A549 (cell line): ENCODE measurements at regions not wholly inside any gene's neighbourhood (a gene's known extent, or its start where the extent isn't known, plus 50 kb on each side); places are given as distances from the start of the nearest gene placed in this dataset.
"Not testable (repeated sequence)": the region's sequence is repeated elsewhere in the genome, so short reads cannot be mapped to it uniquely, and the experiment has no call there.

Experiments used
- CHD2 ChIP-seq: fragments of 150-350 bp; IDR thresholded peaks from 2 replicates; pipeline ENCODE4 v1.6.1; 2014; ENCODE audit warnings: low read length; ENCODE audit not compliant: partially characterized antibody
- JUN ChIP-seq, 2 experiments: fragments of >200 bp; sonication (Bioruptor Twin); formaldehyde crosslinking; IDR thresholded peaks; 2 replicates in 1 of 2; 3 replicates in 1 of 2; pipeline ENCODE4 v1.6.1; 2016 to 2017
- MYC ChIP-seq: IDR thresholded peaks from 2 replicates; pipeline ENCODE4 v1.6.1; 2012; ENCODE audit warnings: mild to moderate bottlenecking, inconsistent platforms, low read length, improper control_type of control experiment, borderline replicate concordance
- POLR2A ChIP-seq: IDR thresholded peaks from 2 replicates; pipeline ENCODE4 v1.6.1; 2012; ENCODE audit warnings: mild to moderate bottlenecking, low read length
- RAD21 ChIP-seq, 2 experiments: fragments of >200 bp in 1 of 2; sonication (Bioruptor Twin) in 1 of 2; formaldehyde crosslinking in 1 of 2; IDR thresholded peaks in 1 of 2; conservative IDR thresholded peaks in 1 of 2; 2 replicates in 1 of 2; 3 replicates in 1 of 2; pipeline ENCODE4 v1.6.1; 2012 to 2018; ENCODE audit warnings: inconsistent platforms in 1 of 2
- SMC3 ChIP-seq: fragments of >200 bp; sonication (Bioruptor Twin); formaldehyde crosslinking; IDR thresholded peaks from 3 replicates; pipeline ENCODE4 v1.6.1; 2018; ENCODE audit warnings: inconsistent platforms
- SREBF2 ChIP-seq: fragments of 450-650 bp; IDR thresholded peaks from 2 replicates; pipeline ENCODE4 v1.6.1; 2014; ENCODE audit warnings: mild to moderate bottlenecking, moderate library complexity
- TF ChIP-seq, protein P1 (sequence below): fragments of 150-350 bp; IDR thresholded peaks from 2 replicates; pipeline ENCODE4 v1.6.1; 2014; ENCODE audit warnings: low read depth, mild to moderate bottlenecking, low read length
- TF ChIP-seq, protein P2 (sequence below): fragments of >200 bp; sonication (Bioruptor Twin); formaldehyde crosslinking; IDR thresholded peaks from 3 replicates; pipeline ENCODE4 v1.5.1; 2016

DNA sequence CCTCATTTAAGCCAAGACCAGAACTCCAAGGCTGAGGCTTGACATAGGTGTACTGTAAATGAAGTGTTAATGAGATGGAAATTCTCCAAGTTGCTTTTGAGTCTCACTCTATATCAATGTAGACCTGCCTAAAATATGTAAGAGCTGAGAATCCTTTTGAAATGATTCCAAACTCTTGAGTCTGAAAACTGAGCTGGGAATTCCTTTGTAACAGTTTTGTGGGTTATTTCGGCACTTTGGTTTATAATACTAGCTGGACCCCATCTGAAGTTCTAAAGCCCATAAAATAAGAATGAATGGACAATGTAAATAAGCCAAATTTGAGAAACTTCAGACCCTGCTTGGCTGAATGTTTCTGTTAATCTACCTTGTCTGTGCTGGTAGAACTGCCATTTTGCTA, 558.9 kb downstream of the TTLL7 start:
- TF ChIP-seq, protein P1, sequence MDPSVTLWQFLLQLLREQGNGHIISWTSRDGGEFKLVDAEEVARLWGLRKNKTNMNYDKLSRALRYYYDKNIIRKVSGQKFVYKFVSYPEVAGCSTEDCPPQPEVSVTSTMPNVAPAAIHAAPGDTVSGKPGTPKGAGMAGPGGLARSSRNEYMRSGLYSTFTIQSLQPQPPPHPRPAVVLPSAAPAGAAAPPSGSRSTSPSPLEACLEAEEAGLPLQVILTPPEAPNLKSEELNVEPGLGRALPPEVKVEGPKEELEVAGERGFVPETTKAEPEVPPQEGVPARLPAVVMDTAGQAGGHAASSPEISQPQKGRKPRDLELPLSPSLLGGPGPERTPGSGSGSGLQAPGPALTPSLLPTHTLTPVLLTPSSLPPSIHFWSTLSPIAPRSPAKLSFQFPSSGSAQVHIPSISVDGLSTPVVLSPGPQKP, result not testable (repeated sequence)
- TF ChIP-seq, protein P2, sequence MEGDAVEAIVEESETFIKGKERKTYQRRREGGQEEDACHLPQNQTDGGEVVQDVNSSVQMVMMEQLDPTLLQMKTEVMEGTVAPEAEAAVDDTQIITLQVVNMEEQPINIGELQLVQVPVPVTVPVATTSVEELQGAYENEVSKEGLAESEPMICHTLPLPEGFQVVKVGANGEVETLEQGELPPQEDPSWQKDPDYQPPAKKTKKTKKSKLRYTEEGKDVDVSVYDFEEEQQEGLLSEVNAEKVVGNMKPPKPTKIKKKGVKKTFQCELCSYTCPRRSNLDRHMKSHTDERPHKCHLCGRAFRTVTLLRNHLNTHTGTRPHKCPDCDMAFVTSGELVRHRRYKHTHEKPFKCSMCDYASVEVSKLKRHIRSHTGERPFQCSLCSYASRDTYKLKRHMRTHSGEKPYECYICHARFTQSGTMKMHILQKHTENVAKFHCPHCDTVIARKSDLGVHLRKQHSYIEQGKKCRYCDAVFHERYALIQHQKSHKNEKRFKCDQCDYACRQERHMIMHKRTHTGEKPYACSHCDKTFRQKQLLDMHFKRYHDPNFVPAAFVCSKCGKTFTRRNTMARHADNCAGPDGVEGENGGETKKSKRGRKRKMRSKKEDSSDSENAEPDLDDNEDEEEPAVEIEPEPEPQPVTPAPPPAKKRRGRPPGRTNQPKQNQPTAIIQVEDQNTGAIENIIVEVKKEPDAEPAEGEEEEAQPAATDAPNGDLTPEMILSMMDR, result not testable (repeated sequence)
- TF ChIP-seq RAD21 (conservative IDR thresholded peaks at IDR 0.05 in 1 of 2, IDR thresholded peaks at IDR 0.05 in 1 of 2); POLR2A; SREBF2; CHD2; JUN (IDR thresholded peaks at IDR 0.05); MYC; SMC3: not testable (repeated sequence)
